ENCODE measurements at regions not wholly inside any gene's neighbourhood (a gene's known extent, or its start where the extent isn't known, plus 50 kb on each side); places are given as distances from the start of the nearest gene placed in this dataset.

DNA sequence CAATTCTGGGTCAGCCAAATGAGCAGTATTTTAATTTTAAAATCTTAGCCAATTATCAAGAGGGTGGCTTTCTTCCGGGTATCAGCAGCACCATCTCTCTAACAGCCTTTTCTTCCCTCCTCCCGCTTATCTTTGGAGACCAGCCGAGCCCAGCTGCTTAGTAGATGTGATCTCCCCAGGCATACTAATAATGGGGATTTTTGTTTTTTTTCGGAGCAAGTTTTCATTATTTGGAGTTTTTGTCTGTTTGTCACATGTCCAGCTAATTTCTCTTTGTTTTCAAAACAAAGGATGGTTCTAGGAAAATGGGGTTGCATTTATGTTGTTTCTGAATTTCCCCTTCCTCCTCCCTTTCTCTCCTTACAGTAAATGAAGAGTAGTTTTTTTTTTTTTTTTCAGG, 170.5 kb upstream of the MPHOSPH6 start:
- peaks cover 6% of the 10 kb centered on the region for H3K27me3 ChIP-seq (ENCODE audit: low read depth)
- no peak overlapping the region for H3K4me3 ChIP-seq
- peaks cover 9% of the 10 kb centered on the region for H3K9me3 ChIP-seq (replicated peaks)
- H3K4me1 ChIP-seq: peaks cover 10% of the 10 kb centered on the region
- no peak for TF ChIP-seq CTCF (IDR thresholded peaks at IDR 0.05; ENCODE audit: borderline replicate concordance)
- DNase-seq: no peak
- H3K36me3 ChIP-seq: no peaks in the 10 kb centered on the region
- intact Hi-C loops (cut with micrococcal nuclease): no loop called here
- no peak overlapping the region for H3K27ac ChIP-seq (replicated peaks)

GRCh38 chr16:82337355-82337754, 167.3 kb upstream of the MPHOSPH6 start:
- Histone ChIP-seq H3K4me3 (no peak overlapping the region), H3K4me1 (peaks cover 10% of the 10 kb centered on the region), H3K27ac (replicated peaks) (no peak overlapping the region), H3K9me3 (replicated peaks) (peaks cover 9% of the 10 kb centered on the region), H3K27me3 (ENCODE audit: low read depth) (peaks cover 3% of the 10 kb centered on the region), H3K36me3 (no peaks in the 10 kb centered on the region)
- DNase-seq: no peak
- intact Hi-C loops (cut with micrococcal nuclease): no loop called here
- TF ChIP-seq CTCF (IDR thresholded peaks at IDR 0.05; ENCODE audit: borderline replicate concordance): no peak

DNA sequence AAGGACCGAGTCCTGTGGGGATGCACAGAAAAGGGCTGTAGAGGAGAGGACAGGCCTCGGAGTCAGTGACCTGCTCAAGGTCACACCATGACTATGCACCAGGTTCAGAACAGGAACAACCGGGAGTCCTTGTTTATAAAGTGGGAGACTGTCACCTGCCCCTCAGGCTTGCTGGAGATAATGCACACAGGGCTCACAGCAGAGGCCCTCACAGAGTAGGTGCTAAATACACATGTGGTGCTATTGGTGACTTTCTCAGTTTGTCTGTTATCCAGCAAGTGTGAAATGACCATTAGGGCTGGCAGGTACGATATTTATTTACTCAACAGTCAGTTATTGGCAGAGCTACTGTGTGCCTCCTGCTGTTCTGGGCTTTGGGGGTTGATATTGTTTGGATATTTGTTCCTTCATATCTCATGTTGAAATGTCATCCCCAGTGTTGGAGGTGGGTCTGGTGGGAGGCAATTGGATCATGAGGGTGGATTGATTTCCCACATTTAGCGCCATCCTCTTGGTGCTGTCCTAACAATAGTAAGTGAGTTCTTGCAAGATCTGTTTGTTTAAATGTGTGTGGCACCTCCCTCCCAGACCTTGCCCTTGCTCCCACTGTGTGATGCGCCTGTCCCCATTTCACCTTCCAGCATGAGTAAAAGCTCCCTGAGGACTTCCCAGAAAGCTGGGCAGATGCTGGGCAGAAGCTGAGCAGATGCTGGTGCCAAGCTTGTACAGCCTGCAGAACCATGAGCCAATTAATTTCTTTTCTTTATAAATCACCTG, 162.1 kb upstream of the MPHOSPH6 start:
- H3K9me3 ChIP-seq (replicated peaks): no peaks in the 10 kb centered on the region
- H3K27me3 ChIP-seq (ENCODE audit: low read depth): peaks cover 3% of the 10 kb centered on the region
- no peak for TF ChIP-seq CTCF (IDR thresholded peaks at IDR 0.05; ENCODE audit: borderline replicate concordance)
- H3K4me3 ChIP-seq: no peak overlapping the region
- DNase-seq: no peak
- no peak overlapping the region for H3K27ac ChIP-seq (replicated peaks)
- no peaks in the 10 kb centered on the region for H3K36me3 ChIP-seq
- H3K4me1 ChIP-seq: peaks cover 2% of the 10 kb centered on the region
- intact Hi-C loops (cut with micrococcal nuclease): no loop called here

DNA sequence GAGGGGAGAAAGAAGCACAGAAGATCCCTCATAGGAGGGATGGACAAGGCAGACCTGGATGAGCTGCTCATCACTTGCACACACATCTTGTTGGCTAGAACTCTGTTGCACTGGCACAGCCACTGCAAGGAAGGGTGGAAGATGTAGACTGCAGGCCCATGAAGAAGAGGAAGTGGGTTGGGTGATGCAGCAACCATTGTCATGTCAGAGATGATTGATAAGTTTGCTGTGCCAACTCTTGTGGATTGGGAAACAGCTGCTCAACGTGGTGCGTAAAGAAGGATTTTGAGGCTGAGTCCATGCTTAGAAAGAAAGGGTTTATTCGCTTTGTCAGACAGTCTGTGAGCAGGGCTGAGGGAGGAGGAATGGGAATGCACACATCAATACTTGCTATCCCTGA, 161.4 kb upstream of the MPHOSPH6 start:
- no peak for DNase-seq
- intact Hi-C loops (cut with micrococcal nuclease): no loop called here
- Histone ChIP-seq H3K9me3 (replicated peaks) (no peaks in the 10 kb centered on the region), H3K27ac (replicated peaks) (no peak overlapping the region), H3K36me3 (no peaks in the 10 kb centered on the region), H3K27me3 (ENCODE audit: low read depth) (peaks cover 3% of the 10 kb centered on the region), H3K4me1 (no peaks in the 10 kb centered on the region), H3K4me3 (no peak overlapping the region)
- TF ChIP-seq CTCF (IDR thresholded peaks at IDR 0.05; ENCODE audit: borderline replicate concordance): no peak

DNA sequence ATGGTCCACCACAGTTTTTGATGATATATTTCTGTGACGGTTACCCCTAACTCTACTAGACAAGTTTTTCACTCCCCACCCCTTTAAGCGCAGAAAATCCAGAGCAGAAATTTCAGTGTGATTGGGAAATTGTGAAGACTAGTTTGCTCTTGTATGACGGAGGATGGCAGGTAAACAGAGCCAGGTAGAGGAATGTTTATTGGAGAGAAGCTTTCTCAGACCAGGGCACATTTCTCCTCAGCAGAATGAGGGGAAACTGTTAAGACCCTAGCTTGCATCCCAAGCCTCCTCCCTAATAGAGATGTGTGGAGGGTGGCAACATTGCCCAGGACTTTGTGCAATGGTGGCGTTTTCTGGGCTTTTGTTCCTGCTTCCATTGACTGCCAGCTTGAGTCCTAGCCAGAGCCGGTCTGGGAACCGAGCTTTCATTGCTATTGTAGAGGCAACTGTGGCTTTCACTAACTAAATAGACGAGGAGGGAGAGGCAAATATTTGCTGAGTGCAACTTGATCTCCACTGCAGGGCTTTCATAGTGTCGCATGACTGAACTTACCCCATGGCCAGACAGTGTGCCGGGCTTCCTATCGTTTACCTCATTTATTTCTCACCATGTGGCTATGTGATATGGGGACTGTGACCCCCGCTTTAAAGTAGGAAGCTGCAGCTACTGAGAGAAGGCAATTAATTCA, 159.6 kb upstream of the MPHOSPH6 start:
- intact Hi-C loops (cut with micrococcal nuclease): no loop called here
- peaks cover 3% of the 10 kb centered on the region for H3K27me3 ChIP-seq (ENCODE audit: low read depth)

More for the DNA sequence above, 159.6 kb upstream of the MPHOSPH6 start:
- H3K4me1 ChIP-seq: no peaks in the 10 kb centered on the region
- H3K36me3 ChIP-seq: no peaks in the 10 kb centered on the region
- peaks cover under 1% of the 10 kb centered on the region for H3K9me3 ChIP-seq (replicated peaks)
- DNase-seq: no peak
- no peak overlapping the region for H3K27ac ChIP-seq (replicated peaks)
- H3K4me3 ChIP-seq: no peak overlapping the region
- TF ChIP-seq CTCF (IDR thresholded peaks at IDR 0.05; ENCODE audit: borderline replicate concordance): no peak

Measured in left ventricle myocardium inferior (tissue), 1 donor.